Mesendoderm (in vitro differentiated cells): ENCODE measurements at regions not wholly inside any gene's neighbourhood (a gene's known extent, or its start where the extent isn't known, plus 50 kb on each side); places are given as distances from the start of the nearest gene placed in this dataset.

Experiments
- DNase-seq: peaks from one replicate; pipeline ENCODE4 v3.0.0; 2013
- H2AK5ac ChIP-seq: 2 replicates; pipeline ENCODE4 v1.6.1; 2013; ENCODE audit warnings: low read length, inconsistent platforms
- H2BK120ac ChIP-seq: 2 replicates; pipeline ENCODE4 v1.6.1; 2013; ENCODE audit warnings: low read depth, mild to moderate bottlenecking, low read length, moderate library complexity, mixed read lengths
- H2BK15ac ChIP-seq: replicated peaks from 2 replicates; pipeline ENCODE4 v1.6.1; 2013; ENCODE audit warnings: low read depth, mild to moderate bottlenecking, moderate library complexity
- H2BK5ac ChIP-seq: 2 replicates; pipeline ENCODE4 v1.6.1; 2013; ENCODE audit warnings: low read length, inconsistent platforms
- H3K18ac ChIP-seq: 2 replicates; pipeline ENCODE4 v1.6.1; 2013; ENCODE audit warnings: mild to moderate bottlenecking, low read length, mixed read lengths
- H3K23ac ChIP-seq: one replicate; pipeline ENCODE4 v1.6.1; 2013; ENCODE audit warnings: low read length
- H3K27ac ChIP-seq: 2 replicates; pipeline ENCODE4 v1.5.1; 2013; ENCODE audit warnings: low read depth, mild to moderate bottlenecking, inconsistent platforms, low read length, moderate library complexity
- H3K27me3 ChIP-seq: 2 replicates; pipeline ENCODE4 v1.6.1; 2013; ENCODE audit warnings: low read length, control low read depth, mild to moderate bottlenecking, inconsistent platforms; ENCODE audit not compliant: insufficient read depth, poor library complexity
- H3K36me3 ChIP-seq: 2 replicates; pipeline ENCODE4 v1.6.1; 2013; ENCODE audit warnings: low read length, inconsistent platforms; ENCODE audit not compliant: control insufficient read depth, insufficient read depth
- H3K4ac ChIP-seq: one replicate; pipeline ENCODE4 v1.6.1; 2013; ENCODE audit warnings: low read depth, mild to moderate bottlenecking, low read length, moderate library complexity
- H3K4me1 ChIP-seq: 2 replicates; pipeline ENCODE4 v1.6.1; 2013; ENCODE audit warnings: low read depth, low read length, inconsistent platforms; ENCODE audit not compliant: control insufficient read depth
- H3K4me2 ChIP-seq: 2 replicates; pipeline ENCODE4 v1.6.1; 2013; ENCODE audit warnings: low read length
- H3K4me3 ChIP-seq: 2 replicates; pipeline ENCODE4 v1.5.1; 2013; ENCODE audit warnings: mild to moderate bottlenecking, low read length
- H3K56ac ChIP-seq: one replicate; pipeline ENCODE4 v1.6.1; 2013; ENCODE audit warnings: low read length
- H3K79me1 ChIP-seq: 2 replicates; pipeline ENCODE4 v1.6.1; 2013; ENCODE audit warnings: low read length, inconsistent platforms
- H3K79me2 ChIP-seq: 2 replicates; pipeline ENCODE4 v1.6.1; 2013; ENCODE audit warnings: mild to moderate bottlenecking, low read length; ENCODE audit not compliant: control insufficient read depth, insufficient read depth
- H3K9ac ChIP-seq: 2 replicates; pipeline ENCODE4 v1.6.1; 2013; ENCODE audit warnings: low read length, inconsistent platforms
- H4K5ac ChIP-seq: one replicate; pipeline ENCODE4 v1.6.1; 2013; ENCODE audit warnings: low read length
- H4K8ac ChIP-seq: one replicate; pipeline ENCODE4 v1.6.1; 2013; ENCODE audit warnings: low read depth, mild to moderate bottlenecking, control low read depth, low read length, moderate library complexity
- WGBS: extraction: QIAGEN DNeasy Blood & Tissue Kit; methylation state at CpG from one replicate; pipeline ENCODE4 v1.1.7; 2013; ENCODE audit warnings: low lambda C conversion rate, missing lambda C conversion rate; ENCODE audit not compliant: insufficient coverage; ENCODE audit errors: extremely low coverage; 5-methylcytosine and 5-hydroxymethylcytosine counted together

GRCh38 chr16:5653789-5654188 is 556.2 kb upstream of the EEF2KMT start:
- WGBS = no CpG with 5 or more reads among the region's 11 CpGs

DNA sequence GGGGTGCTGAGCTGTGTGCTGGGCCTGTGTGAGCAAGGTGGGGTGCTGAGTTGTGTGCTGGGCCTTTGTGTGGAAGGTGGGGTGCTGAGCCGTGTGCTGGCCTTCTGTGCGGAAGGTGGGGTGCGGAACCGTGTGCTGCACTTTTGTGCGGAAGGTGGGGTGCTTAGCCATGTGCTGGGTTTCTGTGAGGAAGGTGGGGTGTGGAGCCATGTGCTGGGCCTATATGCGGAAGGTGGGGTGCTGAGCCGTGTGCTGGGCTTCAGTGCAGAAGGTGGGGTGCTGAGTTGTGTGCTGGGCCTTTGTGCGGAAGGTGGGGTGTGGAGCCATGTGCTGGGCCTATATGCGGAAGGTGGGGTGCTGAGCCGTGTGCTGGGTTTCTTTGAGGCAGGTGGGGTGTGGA is 555.4 kb upstream of the EEF2KMT start:
- no peak overlapping the region for H2BK15ac ChIP-seq
- WGBS = no CpG with 5 or more reads among the region's 10 CpGs

More at GRCh38 chr16:5653789-5654188, 556.2 kb upstream of the EEF2KMT start:
- Histone ChIP-seq H4K5ac (no peak overlapping the region), H3K36me3 (no peaks in the 10 kb centered on the region), H3K4ac (no peak overlapping the region), H3K56ac (no peak overlapping the region), H3K27me3 (no peaks in the 10 kb centered on the region), H2AK5ac (no peak overlapping the region), H3K79me2 (no peaks in the 10 kb centered on the region), H2BK5ac (no peak overlapping the region), H2BK15ac (no peak overlapping the region), H3K4me2 (no peak overlapping the region), H3K27ac (no peak overlapping the region), H3K79me1 (no peaks in the 10 kb centered on the region), H3K23ac (no peak overlapping the region), H4K8ac (no peak overlapping the region), H3K9ac (no peak overlapping the region), H3K4me1 (no peaks in the 10 kb centered on the region), H2BK120ac (no peak overlapping the region), H3K4me3 (no peak overlapping the region), H3K18ac (no peak overlapping the region)
- DNase-seq = no peak

GRCh38 chr16:5649762-5650743 is 552.5 kb upstream of the EEF2KMT start:
- no peak for DNase-seq
- Histone ChIP-seq H3K79me1 (no peaks in the 10 kb centered on the region), H3K4me1 (no peaks in the 10 kb centered on the region)

More for the DNA sequence above, 555.4 kb upstream of the EEF2KMT start:
- no peaks in the 10 kb centered on the region for H3K4me1 ChIP-seq
- H4K5ac ChIP-seq = no peak overlapping the region
- H3K56ac ChIP-seq = no peak overlapping the region
- H3K36me3 ChIP-seq = no peaks in the 10 kb centered on the region
- no peaks in the 10 kb centered on the region for H3K79me2 ChIP-seq
- H3K27me3 ChIP-seq = no peaks in the 10 kb centered on the region
- H2BK5ac ChIP-seq = no peak overlapping the region
- H3K9ac ChIP-seq = no peak overlapping the region
- no peak overlapping the region for H3K18ac ChIP-seq
- H2BK120ac ChIP-seq = no peak overlapping the region
- DNase-seq = no peak
- H2AK5ac ChIP-seq = no peak overlapping the region
- no peak overlapping the region for H3K23ac ChIP-seq
- no peak overlapping the region for H4K8ac ChIP-seq
- H3K4me3 ChIP-seq = no peak overlapping the region
- H3K79me1 ChIP-seq = no peaks in the 10 kb centered on the region
- no peak overlapping the region for H3K4ac ChIP-seq
- H3K4me2 ChIP-seq = no peak overlapping the region
- no peak overlapping the region for H3K27ac ChIP-seq

DNA sequence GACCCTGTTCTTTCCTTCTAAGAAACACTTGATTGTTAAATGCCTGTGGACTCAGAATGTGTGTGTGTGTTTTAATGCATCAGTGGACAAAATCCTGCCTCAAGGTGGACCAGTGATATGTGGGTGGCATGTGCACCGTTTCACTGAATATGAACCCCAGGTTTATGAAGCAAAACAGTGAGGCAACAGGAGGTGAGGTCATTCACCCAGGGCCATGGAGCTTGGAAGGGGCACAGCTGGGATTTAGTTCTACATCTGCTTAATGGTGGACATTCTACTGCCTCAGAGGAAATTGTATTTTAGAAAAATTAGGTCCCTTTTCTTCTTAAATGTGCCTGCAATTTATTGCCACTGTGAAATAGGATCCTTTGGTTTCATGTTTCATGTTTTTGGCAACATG is 549.5 kb upstream of the EEF2KMT start:
- Histone ChIP-seq H2BK120ac (no peak overlapping the region), H3K9ac (no peak overlapping the region), H4K8ac (no peak overlapping the region), H3K56ac (no peak overlapping the region), H2AK5ac (no peak overlapping the region), H3K27me3 (no peaks in the 10 kb centered on the region), H3K23ac (no peak overlapping the region), H3K36me3 (no peaks in the 10 kb centered on the region), H3K27ac (no peak overlapping the region), H3K79me2 (no peaks in the 10 kb centered on the region), H2BK5ac (no peak overlapping the region), H3K79me1 (no peaks in the 10 kb centered on the region), H3K4ac (no peak overlapping the region), H3K18ac (no peak overlapping the region), H2BK15ac (no peak overlapping the region), H3K4me3 (no peak overlapping the region), H3K4me2 (no peak overlapping the region), H4K5ac (no peak overlapping the region), H3K4me1 (no peaks in the 10 kb centered on the region)
- WGBS = no CpG with 5 or more reads among the region's 1 CpG
- DNase-seq = no peak

More at GRCh38 chr16:5649762-5650743, 552.5 kb upstream of the EEF2KMT start:
- H2AK5ac ChIP-seq = no peak overlapping the region
- H2BK120ac ChIP-seq = no peak overlapping the region
- no peak overlapping the region for H3K4me3 ChIP-seq
- no peak overlapping the region for H3K23ac ChIP-seq
- H2BK15ac ChIP-seq = no peak overlapping the region
- H2BK5ac ChIP-seq = no peak overlapping the region
- H3K56ac ChIP-seq = no peak overlapping the region
- H3K18ac ChIP-seq = no peak overlapping the region
- no CpG with 5 or more reads among the region's 22 CpGs for WGBS
- no peak overlapping the region for H3K27ac ChIP-seq
- no peaks in the 10 kb centered on the region for H3K36me3 ChIP-seq
- no peak overlapping the region for H4K5ac ChIP-seq
- H4K8ac ChIP-seq = no peak overlapping the region
- no peaks in the 10 kb centered on the region for H3K79me2 ChIP-seq
- H3K4me2 ChIP-seq = no peak overlapping the region
- H3K4ac ChIP-seq = no peak overlapping the region
- H3K9ac ChIP-seq = no peak overlapping the region
- no peaks in the 10 kb centered on the region for H3K27me3 ChIP-seq

- DNase-seq = no peak
- Histone ChIP-seq H3K79me1 (no peaks in the 10 kb centered on the region), H3K18ac (no peak overlapping the region), H3K56ac (no peak overlapping the region), H3K4me2 (no peak overlapping the region), H3K27ac (no peak overlapping the region), H2BK15ac (no peak overlapping the region), H3K4ac (no peak overlapping the region), H3K4me1 (no peaks in the 10 kb centered on the region), H3K79me2 (no peaks in the 10 kb centered on the region), H3K36me3 (no peaks in the 10 kb centered on the region), H3K4me3 (no peak overlapping the region), H4K8ac (no peak overlapping the region), H3K27me3 (no peaks in the 10 kb centered on the region), H2BK5ac (no peak overlapping the region), H4K5ac (no peak overlapping the region), H2BK120ac (no peak overlapping the region), H2AK5ac (no peak overlapping the region), H3K23ac (no peak overlapping the region), H3K9ac (no peak overlapping the region)
- WGBS = no CpG with 5 or more reads among the region's 10 CpGs
Observed at GRCh38 chr16:5643855-5644531, 546.4 kb upstream of the EEF2KMT start.
